ENCODE measurements at regions not wholly inside any gene's neighbourhood (a gene's known extent, or its start where the extent isn't known, plus 50 kb on each side); places are given as distances from the start of the nearest gene placed in this dataset.
A peak's percentile ranks its signal among the peaks of the same experiment; 100 is the strongest.

- H3K27ac ChIP-seq = no peak overlapping the region
- no peak for DNase-seq
- no peaks in the 10 kb centered on the region for H3K27me3 ChIP-seq
Observed at GRCh38 chr11:116207019-116207418, 565.8 kb downstream of the BUD13 start.

DNA sequence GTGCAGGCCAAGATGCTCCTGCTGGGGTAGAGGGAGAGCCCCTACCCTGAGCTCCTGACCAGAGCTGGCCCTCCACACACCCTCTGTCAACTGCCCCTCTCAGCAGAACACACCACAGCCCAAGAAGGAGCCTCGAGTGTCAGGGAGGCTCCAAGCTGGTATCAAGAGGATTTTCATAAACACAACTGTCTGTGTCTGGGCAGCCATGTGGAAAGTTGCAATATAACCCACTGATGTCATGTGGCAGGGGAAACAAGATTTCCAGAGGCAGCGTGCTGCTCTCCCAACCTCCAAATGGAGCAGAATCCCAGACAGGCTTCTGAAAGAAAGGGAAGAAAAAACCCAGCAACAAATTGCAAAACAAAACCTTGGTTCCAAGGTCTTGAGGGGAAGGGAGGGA is 569.9 kb downstream of the BUD13 start:
- Histone ChIP-seq H3K36me3 (no peaks in the 10 kb centered on the region), H3K9me3 (no peaks in the 10 kb centered on the region), H3K4me1 (no peaks in the 10 kb centered on the region), H3K27ac (no peak overlapping the region), H3K27me3 (no peaks in the 10 kb centered on the region), H3K4me3 (no peak overlapping the region)
- TF ChIP-seq POLR2A (IDR thresholded peaks at IDR 0.05) = no peak
- TF ChIP-seq, protein P1, sequence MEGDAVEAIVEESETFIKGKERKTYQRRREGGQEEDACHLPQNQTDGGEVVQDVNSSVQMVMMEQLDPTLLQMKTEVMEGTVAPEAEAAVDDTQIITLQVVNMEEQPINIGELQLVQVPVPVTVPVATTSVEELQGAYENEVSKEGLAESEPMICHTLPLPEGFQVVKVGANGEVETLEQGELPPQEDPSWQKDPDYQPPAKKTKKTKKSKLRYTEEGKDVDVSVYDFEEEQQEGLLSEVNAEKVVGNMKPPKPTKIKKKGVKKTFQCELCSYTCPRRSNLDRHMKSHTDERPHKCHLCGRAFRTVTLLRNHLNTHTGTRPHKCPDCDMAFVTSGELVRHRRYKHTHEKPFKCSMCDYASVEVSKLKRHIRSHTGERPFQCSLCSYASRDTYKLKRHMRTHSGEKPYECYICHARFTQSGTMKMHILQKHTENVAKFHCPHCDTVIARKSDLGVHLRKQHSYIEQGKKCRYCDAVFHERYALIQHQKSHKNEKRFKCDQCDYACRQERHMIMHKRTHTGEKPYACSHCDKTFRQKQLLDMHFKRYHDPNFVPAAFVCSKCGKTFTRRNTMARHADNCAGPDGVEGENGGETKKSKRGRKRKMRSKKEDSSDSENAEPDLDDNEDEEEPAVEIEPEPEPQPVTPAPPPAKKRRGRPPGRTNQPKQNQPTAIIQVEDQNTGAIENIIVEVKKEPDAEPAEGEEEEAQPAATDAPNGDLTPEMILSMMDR (IDR thresholded peaks at IDR 0.05) = no peak
- no peak for DNase-seq

More at GRCh38 chr11:116207019-116207418, 565.8 kb downstream of the BUD13 start:
- TF ChIP-seq, protein P1 (IDR thresholded peaks at IDR 0.05) = no peak
- TF ChIP-seq POLR2A (IDR thresholded peaks at IDR 0.05) = no peak
- Histone ChIP-seq H3K4me1 (no peaks in the 10 kb centered on the region), H3K9me3 (no peaks in the 10 kb centered on the region), H3K36me3 (no peaks in the 10 kb centered on the region), H3K4me3 (no peak overlapping the region)

- Histone ChIP-seq H3K9me3 (no peaks in the 10 kb centered on the region), H3K4me1 (no peaks in the 10 kb centered on the region), H3K27me3 (no peaks in the 10 kb centered on the region), H3K36me3 (no peaks in the 10 kb centered on the region), H3K27ac (no peak overlapping the region), H3K4me3 (no peak overlapping the region)
- DNase-seq = no peak
- no peak for TF ChIP-seq POLR2A (IDR thresholded peaks at IDR 0.05)
- TF ChIP-seq, protein P1 (IDR thresholded peaks at IDR 0.05) = no peak
Observed at GRCh38 chr11:116200564-116200963, 572.2 kb downstream of the BUD13 start.

DNA sequence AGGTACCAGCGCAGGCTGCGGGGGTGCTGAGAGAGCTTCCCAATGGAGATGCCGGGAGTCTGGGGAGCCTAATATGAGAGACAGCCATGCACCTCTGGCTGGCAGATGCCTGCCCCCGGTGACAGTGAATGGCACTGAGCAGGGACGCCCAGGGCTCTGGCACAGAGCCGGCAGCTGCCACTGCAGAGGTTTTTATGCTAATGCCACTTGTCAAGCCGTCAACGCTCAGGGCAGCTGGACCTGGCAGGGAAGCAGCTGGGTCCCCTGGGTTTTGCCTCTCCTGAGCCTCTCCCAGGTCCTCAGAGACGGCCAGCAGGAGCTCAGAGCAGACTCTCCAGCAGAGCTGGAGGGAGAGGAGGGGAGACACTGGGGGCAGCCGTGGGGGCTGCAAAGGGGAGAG is 573.6 kb downstream of the BUD13 start:
- Histone ChIP-seq H3K4me1 (no peaks in the 10 kb centered on the region), H3K27me3 (no peaks in the 10 kb centered on the region), H3K27ac (no peak overlapping the region), H3K9me3 (no peaks in the 10 kb centered on the region), H3K4me3 (no peak overlapping the region), H3K36me3 (no peaks in the 10 kb centered on the region)
- DNase-seq = no peak
- no peak for TF ChIP-seq POLR2A (IDR thresholded peaks at IDR 0.05)
- TF ChIP-seq, protein P1 (IDR thresholded peaks at IDR 0.05) = no peak

- H3K36me3 ChIP-seq = no peaks in the 10 kb centered on the region
- peaks cover 0 to 8% (median 0%) of the 10 kb centered on the region in 4 donors for H3K4me1 ChIP-seq
- peak overlapping the region in 1 of 4 donors; percentile 50 for H3K4me3 ChIP-seq
- no peak for DNase-seq
- no peak for TF ChIP-seq POLR2A (IDR thresholded peaks at IDR 0.05)
- TF ChIP-seq, protein P1 (IDR thresholded peaks at IDR 0.05) = no peak
- H3K9me3 ChIP-seq = no peaks in the 10 kb centered on the region
- peak overlapping the region in 2 of 4 donors; percentile 41 to 58 for H3K27ac ChIP-seq
- no peaks in the 10 kb centered on the region for H3K27me3 ChIP-seq
Observed at GRCh38 chr11:116194156-116194904, 578.5 kb downstream of the BUD13 start.
